Stomach (tissue), 4 donors: ENCODE measurements at regions not wholly inside any gene's neighbourhood (a gene's known extent, or its start where the extent isn't known, plus 50 kb on each side); places are given as distances from the start of the nearest gene placed in this dataset.

ENCODE experiments used
- EP300 ChIP-seq: sonication (generic); formaldehyde crosslinking; IDR thresholded peaks from one replicate; pipeline ENCODE4 v1.6.1; 2017; ENCODE audit warnings: antibody characterized with exemption
- POLR2A ChIP-seq, 4 donors: fragments of 450-650 bp; IDR thresholded peaks; one replicate each; pipeline ENCODE4 v1.6.1; 2016; ENCODE audit warnings: antibody characterized with exemption in 4 of 4, control low read depth in 2 of 4, mild to moderate bottlenecking in 1 of 4, moderate library complexity in 1 of 4
- POLR2AphosphoS5 ChIP-seq, 3 donors: sonication (generic); formaldehyde crosslinking; IDR thresholded peaks; one replicate each; pipeline ENCODE4 v1.6.1; 2016; ENCODE audit warnings: antibody characterized with exemption in 3 of 3
- TF ChIP-seq, protein P1 (sequence below), 7 experiments: fragments of 450-650 bp in 4 of 7; fragments of 200-600 bp in 3 of 7; sonication (generic) in 3 of 7; IDR thresholded peaks; one replicate each; pipeline ENCODE4 v1.5.1; 2016 to 2019; ENCODE audit warnings: antibody characterized with exemption in 7 of 7, control low read depth in 2 of 7, mild to moderate bottlenecking in 1 of 7

DNA sequence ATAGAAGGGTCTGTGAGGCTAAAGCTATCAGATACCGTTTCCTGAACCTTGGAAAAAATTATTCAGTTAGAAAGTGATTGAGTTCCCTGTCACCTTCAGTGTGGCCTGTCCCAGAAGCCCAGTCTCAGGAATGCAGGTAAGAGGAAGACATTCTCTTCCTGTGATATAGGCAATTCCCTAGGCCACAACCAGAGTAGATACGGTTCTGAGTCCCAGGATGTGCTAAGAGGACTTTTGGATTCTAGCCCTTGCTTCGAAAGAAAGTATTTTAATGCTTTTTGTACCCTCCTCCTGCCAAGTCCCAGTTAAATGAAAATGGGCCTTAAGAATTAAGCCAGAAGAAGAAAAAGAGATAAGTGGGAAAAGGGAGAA is 313.5 kb upstream of the PLXNA2 start:
- TF ChIP-seq POLR2A (IDR thresholded peaks at IDR 0.05) (no peak), POLR2AphosphoS5 (IDR thresholded peaks at IDR 0.05) (no peak), EP300 (no peak)
- TF ChIP-seq, protein P1, sequence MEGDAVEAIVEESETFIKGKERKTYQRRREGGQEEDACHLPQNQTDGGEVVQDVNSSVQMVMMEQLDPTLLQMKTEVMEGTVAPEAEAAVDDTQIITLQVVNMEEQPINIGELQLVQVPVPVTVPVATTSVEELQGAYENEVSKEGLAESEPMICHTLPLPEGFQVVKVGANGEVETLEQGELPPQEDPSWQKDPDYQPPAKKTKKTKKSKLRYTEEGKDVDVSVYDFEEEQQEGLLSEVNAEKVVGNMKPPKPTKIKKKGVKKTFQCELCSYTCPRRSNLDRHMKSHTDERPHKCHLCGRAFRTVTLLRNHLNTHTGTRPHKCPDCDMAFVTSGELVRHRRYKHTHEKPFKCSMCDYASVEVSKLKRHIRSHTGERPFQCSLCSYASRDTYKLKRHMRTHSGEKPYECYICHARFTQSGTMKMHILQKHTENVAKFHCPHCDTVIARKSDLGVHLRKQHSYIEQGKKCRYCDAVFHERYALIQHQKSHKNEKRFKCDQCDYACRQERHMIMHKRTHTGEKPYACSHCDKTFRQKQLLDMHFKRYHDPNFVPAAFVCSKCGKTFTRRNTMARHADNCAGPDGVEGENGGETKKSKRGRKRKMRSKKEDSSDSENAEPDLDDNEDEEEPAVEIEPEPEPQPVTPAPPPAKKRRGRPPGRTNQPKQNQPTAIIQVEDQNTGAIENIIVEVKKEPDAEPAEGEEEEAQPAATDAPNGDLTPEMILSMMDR (IDR thresholded peaks at IDR 0.05) = no peak
